ENCODE measurements at regions not wholly inside any gene's neighbourhood (a gene's known extent, or its start where the extent isn't known, plus 50 kb on each side); places are given as distances from the start of the nearest gene placed in this dataset.

DNA sequence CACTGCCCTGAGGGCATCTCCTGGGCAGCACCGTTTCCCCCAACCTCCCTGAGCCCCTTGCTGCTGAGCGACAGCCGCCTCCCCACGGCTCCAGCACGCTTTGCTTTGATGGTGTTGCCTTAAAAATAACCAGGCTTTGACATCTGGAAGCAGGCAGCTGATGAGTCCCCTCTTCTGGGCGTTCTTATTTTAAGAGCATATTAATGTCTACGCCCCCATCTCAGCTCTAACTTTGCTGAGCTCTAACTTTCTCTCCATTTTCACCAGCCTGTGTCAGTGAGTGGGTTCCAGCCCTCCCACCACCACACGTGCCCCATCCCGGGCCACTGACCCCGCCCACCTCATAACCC, 70.2 kb downstream of the ADRA2C start:
- TF ChIP-seq EZH2 (IDR thresholded peaks at IDR 0.05; ENCODE audit: insufficient read depth, poor library complexity, severe bottlenecking), result no peak
- no peak for TF ChIP-seq EZH2phosphoT487 (IDR thresholded peaks at IDR 0.05; ENCODE audit: insufficient read depth, low read depth)

All from GM23248 (cell line).